ENCODE measurements at regions not wholly inside any gene's neighbourhood (a gene's known extent, or its start where the extent isn't known, plus 50 kb on each side); places are given as distances from the start of the nearest gene placed in this dataset.

DNA sequence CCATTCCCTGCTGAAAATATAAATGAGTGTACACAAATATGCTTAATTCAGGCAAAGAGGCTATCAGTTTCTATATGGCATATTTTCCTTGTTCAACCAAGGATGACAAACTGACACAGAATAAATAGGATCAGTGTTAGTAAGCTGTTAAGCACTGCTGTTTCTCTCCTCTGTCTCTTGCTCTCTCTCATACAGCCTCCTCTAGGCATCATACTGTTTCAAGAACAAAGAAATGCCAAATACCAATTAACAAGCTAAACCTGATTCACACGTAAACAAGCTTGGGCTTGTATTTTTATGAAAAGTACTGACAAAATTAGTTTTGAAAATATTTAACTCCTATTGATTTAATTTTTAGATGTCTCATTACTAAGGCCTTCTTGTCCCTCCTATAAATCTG is 1027.2 kb upstream of the ACVR2A start:
- TF ChIP-seq, protein P1, sequence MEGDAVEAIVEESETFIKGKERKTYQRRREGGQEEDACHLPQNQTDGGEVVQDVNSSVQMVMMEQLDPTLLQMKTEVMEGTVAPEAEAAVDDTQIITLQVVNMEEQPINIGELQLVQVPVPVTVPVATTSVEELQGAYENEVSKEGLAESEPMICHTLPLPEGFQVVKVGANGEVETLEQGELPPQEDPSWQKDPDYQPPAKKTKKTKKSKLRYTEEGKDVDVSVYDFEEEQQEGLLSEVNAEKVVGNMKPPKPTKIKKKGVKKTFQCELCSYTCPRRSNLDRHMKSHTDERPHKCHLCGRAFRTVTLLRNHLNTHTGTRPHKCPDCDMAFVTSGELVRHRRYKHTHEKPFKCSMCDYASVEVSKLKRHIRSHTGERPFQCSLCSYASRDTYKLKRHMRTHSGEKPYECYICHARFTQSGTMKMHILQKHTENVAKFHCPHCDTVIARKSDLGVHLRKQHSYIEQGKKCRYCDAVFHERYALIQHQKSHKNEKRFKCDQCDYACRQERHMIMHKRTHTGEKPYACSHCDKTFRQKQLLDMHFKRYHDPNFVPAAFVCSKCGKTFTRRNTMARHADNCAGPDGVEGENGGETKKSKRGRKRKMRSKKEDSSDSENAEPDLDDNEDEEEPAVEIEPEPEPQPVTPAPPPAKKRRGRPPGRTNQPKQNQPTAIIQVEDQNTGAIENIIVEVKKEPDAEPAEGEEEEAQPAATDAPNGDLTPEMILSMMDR (IDR thresholded peaks at IDR 0.05; ENCODE audit: insufficient read depth, low read length): no peak
- no peak for TF ChIP-seq SPI1 (IDR thresholded peaks at IDR 0.05; ENCODE audit: borderline replicate concordance, low read depth)
- TF ChIP-seq POLR2AphosphoS5 (IDR thresholded peaks at IDR 0.05; ENCODE audit: low read depth): no peak

Data from HL-60 (cell line).